Stimulated activated CD4-positive, alpha-beta T cell treated with anti-CD3 and anti-CD28 coated beads, Interleukin-15, amount 100 ng/mL, for 1 hour (primary cell): ENCODE measurements at regions not wholly inside any gene's neighbourhood (a gene's known extent, or its start where the extent isn't known, plus 50 kb on each side); places are given as distances from the start of the nearest gene placed in this dataset.

Experiments used
- DNase-seq, 2 donors: peaks; one replicate each; pipeline ENCODE4 v3.0.0-alpha.2; 2020; ENCODE audit warnings: low read depth in 1 of 2, low spot score in 1 of 2

DNA sequence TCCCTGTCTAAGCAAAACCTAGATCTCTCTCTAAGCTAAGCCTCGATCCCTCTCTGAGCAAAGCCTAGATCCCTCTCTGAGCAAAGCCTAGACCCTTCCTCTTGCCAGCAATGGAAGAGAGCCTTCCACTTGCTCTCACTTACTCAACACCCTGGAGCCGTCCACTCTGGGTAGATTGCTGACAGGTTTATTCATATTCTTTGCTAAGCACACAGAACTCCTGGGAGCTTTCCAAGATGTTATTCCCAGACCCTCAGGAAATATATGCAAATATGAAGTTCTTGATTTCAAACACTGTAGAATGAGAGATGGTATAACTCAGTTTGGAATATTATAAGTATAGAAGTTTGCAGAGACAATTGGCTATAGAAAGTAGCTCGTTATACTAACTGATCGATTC is 503.8 kb upstream of the CELF2 start:
- no peak for DNase-seq

DNA sequence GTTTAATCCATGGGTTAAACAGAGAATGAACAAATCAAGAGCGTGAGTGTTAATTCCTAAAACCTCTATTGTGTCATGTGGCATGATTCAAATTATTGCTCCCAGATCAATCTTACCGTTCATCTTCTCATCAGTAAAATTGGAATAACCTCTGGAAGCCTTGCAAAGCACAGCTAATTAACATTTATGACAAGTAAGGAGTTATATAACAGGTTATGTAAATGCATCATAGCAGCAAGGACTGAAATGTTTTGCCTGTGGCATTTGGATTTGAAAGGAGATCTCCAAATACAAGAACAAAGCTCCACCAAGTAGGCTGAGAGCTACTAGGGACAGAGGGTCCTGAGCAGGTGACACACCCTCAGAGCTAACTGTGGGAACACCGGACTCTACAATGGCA is 502.9 kb upstream of the CELF2 start:
- no peak for DNase-seq

DNA sequence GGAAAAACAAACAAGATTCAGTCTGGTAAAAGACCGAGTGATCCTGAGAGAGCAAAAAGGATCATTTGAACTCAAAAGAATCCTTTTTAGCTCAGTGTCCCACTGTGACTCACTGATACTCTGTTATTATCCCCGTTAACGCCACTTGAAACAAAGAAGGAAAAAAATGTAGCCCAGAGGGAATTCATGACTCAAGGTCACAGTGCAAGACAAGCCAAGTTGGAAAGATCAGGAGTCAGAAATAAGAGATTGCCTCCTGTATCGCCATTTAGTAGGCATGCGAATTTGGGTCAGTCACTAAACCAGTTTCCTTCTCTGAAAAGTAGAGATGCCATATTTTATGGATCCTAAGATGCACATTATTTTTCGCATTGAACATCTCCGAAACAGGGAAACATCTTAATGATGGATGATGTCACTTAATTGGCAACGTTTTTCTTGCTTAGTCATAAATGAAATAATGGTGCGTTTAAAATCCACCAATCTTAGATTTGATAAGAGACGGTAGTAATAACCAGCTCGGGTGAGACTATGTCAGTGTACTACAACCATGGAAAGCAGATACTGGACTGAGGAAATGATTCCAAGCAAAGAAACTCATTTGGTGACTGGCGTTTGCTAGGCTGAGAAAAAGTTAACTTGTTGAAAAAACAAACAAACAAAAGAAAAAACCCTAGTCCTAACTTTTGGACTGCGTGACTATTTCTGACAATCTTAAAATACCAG is 502.0 kb upstream of the CELF2 start:
- no peak for DNase-seq

DNA sequence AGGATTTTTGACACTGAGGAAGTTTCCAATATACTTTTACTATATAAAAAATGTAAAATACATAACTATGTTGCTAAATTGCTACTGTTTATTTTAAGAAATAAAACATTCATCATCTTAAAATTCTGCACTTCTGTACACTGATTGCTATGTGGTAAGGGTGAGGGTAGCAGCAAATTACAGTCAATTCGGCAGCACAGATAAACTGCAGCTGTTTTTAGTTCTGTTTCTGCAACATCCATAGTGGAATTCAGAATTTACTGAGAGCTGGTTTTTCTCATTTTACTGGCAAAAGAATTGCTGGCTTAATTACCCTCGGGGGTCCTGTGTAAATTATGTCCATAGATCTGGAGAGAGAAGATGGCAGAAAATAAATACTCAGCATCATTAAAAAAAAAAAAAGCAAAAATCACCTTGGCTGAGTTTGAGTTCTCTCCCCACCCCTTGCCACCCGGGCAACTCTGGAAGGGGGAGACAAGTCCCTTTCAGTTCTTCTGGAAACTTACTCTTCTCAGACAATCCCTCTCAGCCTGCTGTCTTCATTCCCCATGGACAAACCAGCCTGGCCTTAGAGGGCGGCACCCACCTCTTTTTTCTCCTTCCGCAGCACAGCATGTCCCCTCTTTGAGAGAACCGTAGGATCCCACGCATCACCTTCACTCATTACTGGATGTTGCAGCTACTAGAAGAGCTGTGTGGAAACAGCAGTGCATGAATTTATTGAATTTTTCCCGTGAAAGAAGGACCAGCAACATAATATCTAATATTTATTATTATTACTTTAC is 501.1 kb upstream of the CELF2 start:
- no peak for DNase-seq

DNA sequence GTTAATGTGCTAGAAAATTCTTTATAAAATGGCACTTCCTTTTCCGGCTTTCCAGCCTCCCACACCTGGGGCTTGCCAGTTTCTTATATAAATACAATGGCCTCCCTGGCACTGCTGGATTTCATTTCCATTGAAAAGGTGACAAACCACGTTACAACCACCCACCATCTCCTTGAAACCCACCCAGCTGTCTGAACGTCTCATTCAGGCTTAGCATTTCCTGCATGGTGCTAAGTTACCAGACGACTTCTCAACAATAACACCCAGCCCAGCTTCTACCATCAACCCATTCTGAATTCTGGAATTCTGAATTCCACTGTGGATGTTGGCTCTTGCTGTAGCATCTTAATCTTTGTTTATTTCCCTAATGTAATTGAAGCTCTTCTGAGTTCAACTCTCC is 499.8 kb upstream of the CELF2 start:
- DNase-seq, result no peak

DNA sequence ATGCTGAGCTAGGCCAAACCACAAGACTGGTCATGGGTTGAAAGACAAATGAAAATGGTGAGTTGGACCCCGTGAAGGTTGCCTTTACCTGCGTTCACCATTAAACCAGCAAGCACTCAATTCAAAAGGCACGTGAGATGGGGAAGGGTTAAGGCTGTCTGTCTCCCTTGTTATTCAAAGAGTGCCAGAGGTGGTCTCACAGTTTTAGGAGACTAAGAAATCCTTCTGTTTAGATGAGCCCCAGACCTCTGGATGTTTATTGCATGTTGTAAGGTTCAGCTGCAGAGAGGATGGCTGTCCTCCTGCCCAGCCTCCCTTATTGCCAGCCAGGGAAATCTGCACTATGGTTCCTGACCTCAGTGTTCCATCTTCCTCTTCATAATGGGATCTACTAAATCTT is 498.0 kb upstream of the CELF2 start:
- no peak for DNase-seq

DNA sequence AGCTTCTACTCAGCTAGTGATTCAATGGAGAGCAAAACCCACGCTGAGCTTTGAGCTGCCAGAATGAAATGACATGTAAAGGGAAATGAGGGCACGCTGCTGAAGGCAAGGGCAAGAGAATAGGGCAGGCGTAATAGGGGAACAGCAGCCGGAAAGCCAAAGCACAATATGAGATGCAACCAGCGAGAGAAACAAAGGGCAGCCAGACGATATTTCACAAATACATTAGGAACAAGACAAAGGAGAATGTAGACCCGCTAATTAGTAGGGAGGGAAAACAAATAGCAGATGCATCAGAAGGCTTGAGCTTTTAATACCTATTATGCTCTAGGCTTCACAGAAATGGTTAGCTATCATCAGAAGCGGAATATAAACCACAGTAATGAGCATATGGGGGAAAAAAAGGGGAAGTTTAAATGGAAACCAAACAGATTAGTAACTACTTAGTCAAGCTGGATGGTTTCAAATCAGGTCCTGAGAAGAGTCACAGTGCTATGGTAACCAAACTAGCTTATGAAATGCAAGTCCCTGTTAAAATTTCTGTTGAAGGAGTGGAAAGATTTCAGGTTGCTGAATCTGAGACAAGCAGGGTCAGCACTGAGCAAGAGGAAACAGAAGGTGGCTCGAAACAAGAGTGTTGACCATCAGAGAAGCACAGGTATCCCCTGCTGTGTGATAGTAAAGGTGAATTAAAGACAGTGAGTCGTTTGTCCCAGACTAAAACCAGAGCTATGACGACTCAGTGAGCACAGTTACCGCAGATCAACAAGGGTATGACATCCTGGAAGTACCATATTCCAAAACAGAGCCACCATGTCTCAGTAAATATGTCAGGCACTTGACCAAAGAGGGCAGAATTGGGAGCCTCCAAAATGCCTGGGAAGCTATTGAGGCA is 496.9 kb upstream of the CELF2 start:
- DNase-seq, result no peak

DNA sequence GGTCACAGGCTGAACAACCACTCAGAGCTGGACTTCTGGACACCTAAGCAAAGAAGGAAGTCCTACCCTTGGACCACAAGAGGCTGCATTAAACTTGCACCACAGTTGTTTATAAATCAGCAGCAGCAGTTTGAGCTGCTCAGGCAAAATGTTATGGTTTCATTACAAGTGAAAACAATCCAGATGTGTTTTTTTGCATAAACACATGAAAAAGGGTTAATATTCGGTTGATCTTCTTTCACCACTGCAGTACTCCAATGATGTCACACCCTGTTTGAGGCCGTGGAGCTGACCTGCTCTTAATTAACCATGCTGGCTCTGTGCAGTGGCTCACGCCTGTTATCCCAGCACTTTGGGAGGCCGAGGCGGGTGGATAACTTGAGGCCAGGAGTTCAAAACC is 490.8 kb upstream of the CELF2 start:
- DNase-seq, result no peak

DNA sequence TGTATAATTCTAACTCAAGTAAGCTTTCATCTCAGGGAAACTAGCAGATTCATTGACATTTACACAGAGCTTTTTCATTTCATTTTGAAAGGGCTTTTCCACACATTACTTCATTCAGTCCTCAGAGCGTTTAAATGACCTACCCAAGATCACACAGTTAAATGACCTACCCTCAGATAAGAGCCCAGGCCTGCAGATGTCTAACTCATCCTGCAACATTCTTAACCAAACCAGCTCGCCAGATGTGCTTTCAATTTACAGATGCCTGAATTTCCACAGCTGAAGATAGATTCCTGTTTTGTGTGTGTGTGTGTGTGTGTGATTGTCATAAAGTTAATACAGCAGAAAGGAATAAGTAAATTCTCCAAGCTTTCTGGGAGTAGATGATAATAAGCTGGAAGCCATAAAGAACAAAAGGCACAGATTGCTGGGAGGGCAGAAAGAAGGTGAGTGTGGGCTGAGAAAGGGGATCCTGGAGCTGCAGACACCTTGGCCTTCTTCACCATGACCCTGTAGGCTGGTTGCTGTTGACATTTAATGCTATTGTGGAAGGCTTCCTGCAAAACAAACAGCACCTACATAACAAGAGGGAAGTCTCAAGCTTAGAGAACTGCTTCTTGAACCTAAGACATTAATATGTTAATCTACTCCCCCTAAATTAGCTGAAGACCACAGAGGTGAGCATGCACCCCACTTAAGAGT is 489.7 kb upstream of the CELF2 start:
- DNase-seq, result no peak

DNA sequence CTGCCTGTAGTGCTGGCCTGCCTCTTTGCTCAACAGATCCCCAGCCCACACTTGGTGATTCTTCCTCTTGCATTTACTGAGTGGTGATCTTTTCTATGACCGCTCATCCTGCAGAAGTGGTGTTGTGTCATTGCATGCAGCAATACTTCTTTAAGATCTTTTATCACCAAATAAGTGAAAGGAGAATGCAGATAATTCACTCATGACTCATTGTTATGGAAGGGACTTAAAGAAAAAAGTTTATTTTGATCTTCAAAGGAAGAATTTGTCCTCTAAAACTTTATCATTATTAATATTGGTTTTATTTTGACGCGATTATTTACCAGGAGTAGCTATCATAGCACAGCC is 489.1 kb upstream of the CELF2 start:
- no peak for DNase-seq

DNA sequence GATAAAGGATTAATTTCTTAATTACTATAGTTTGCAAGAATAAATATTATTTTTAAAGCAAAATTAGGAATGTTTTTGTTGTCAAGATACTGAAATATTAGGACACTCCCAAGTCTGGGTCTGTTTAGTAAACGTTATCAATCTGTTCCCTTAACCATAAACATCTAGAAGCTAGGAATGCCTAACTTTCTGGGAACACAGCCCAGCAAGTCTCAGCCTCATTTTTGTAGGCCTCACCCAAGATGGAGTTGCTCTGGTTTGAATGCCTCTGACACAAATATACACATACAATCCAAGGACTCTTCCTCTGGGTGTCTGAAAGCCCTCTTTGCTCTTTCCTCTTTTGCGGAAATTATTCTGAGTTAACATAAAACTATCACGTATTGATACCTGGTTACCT is 487.4 kb upstream of the CELF2 start:
- DNase-seq, result no peak

DNA sequence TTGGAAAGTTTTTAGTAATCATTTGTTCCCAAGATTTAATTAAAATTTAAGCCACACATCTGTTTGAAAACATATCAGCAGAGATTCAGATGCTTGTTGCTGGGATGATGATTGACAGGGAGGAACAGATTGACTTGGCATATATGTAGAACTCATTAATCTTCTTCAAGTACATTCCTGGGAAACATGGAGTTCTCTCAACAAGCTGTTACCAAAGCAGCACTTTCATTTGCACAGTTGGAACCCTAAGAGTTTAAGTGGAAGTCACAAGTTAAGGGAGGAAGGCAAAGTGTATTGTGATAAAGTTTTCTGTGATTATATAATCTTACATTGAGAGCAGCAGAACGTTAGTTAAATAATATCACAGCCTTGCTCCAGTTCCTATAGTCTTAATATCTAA is 485.4 kb upstream of the CELF2 start:
- DNase-seq, result no peak

DNA sequence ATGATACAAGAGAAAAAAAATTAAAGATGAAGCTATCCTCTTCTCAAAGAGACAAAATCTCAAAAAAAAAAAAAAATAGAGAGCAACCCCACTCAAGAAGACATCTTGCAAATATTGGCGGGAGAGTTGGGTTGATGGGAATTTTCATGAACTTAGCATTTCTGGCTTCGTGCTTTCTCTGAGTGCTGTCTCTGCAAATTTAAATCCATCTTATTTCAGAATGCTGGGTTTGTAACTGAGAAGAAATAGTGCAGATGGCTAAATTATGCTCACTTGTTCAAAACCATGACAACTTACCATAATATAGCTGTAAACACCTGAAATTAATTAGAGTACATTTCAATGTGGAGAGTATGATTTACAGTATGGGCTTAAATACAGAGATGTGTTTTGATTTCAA is 484.8 kb upstream of the CELF2 start:
- DNase-seq, result no peak

DNA sequence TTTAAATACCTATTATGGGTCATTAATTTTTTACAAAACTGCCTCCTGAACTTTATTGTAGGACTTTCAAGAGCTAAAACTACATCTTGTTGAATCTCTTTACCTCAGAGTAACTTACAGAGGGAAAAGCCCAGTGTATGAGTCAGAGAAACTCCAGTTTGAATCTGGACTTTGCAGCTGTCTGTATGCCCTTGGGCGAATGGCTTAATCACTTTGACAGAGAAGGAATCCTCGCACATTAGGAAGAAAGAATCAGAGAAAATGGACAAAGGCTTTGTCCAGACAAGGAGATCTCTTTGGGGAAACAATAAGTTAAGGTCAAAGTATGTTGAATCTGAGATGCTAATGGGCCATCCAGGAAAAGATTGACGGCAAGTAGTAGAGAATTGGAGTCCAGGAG is 484.2 kb upstream of the CELF2 start:
- no peak for DNase-seq

DNA sequence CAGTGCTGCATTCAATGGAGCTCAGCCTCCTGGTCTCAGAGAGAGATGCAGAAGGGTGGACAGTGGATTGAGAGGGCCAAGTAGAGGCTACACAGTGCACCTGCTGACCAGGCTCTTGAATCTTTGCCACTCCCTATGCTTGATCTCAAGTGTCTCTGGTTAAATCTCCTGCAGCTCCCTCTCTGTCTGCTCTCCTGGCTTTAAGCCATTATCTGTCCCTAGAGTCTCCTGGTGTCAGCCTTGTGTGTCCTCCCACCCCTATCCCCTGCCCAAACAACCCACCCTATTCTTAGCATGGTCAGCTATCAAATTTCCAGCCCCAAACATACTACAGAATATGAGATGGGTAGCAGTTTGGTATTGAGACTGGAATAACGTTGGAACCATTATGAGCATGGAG is 479.3 kb upstream of the CELF2 start:
- DNase-seq, result no peak

DNA sequence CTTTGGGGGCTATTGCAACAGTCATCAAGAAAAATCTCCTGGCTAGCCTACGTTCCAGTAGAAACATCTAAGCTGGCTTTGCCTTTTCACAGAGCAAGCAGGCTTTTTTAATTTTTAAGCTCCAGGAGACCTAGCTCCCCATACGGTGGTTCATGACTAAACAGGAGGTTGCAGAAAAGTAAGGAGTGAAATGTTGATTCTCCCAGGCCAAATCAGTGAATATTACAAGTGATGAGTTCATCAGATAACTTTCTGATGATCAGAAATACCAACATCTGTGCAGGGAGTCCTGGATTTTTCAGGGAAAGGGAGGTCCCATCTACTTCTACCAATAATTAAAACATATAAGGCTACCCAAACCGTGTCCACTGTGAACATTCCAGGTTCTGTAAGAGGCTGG is 477.3 kb upstream of the CELF2 start:
- no peak for DNase-seq

DNA sequence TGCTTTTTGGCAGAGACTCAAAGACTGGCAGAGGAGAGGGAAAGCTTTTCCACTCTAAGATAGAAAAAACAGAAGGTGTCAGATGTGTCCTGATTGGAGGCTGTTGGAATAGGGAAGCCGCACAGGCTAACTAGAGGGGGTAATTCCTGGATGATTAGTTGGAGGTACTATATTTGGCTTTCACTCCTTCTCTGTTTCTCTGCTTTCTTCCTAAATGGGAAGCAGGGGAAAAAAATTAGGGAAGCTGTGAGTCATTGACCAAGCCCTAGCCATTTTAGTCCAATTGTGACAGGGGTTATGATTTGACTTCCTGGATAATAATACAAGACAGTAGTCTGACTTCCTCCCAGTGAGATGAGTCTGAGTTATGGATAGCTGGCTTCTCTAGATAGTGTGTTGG is 475.2 kb upstream of the CELF2 start:
- DNase-seq, result no peak

DNA sequence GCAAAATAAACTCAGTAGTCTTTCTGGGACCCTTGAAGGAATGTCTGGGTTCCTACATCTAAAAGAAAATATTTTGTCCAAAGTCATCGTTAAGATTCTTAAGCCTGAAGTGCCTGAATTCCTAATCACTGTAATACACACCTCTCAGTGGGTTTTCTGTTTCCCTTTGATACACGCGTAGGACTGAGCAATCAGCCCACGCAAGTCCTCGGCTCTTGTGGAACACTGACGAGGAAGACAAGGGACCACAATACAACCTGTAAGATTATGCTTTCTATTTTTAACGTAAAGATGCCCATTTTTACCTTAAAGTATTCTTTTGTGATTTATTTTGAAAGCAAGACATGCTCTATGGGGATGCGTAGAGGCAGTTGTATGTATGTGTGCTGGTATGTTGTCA is 472.8 kb upstream of the CELF2 start:
- no peak for DNase-seq

DNA sequence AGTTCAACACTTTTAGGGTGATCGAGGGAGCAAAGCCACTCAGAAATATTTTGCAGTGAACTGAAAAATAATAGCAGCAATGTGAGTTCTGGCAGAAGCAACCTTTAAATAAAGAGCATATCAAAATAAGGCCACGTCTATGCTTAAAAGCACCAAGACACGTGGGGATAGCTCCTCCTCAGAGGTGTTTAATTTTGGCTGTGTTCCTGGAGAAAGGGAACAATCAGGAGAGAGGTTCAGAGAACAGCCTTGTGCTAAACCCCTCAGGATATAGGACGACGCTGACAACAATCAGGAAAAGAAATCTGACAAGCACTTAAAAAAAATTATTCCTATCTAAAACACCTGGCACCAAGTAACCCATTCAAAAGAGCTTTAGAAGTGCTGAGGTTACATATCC is 471.9 kb upstream of the CELF2 start:
- DNase-seq, result no peak

DNA sequence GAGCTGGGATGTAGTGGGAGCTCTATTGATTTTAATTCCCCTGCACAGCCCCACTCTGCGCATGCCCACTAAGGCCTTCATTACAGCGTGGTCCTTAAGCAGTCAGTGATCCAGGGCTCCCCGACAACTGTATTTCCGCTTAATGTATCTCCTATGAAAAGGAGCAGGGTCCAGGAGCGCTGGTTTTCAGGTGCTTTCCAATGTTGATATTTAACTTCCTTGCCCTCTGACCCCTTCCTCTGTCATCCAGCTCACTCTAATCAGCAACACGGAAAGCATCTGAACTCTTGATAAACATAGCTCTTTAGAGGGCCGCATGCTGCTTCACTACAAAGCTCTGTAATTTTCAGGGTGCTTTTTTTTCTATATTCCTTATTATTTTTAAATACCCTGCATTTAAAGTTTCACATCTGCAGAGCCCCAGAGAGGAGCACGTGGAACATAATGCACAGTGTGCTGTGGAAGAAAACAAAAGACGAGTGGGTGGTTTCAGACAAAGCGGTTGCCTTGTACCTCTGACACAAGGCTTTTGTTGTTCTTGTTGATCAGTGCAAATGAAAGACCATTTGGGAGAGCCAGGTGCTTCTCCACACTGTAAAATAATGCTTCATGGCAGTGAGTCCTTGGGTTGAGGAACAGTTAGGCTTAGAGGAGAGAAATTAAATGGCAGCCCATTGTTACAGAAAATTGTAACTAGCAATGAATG is 465.9 kb upstream of the CELF2 start:
- DNase-seq, result no peak

DNA sequence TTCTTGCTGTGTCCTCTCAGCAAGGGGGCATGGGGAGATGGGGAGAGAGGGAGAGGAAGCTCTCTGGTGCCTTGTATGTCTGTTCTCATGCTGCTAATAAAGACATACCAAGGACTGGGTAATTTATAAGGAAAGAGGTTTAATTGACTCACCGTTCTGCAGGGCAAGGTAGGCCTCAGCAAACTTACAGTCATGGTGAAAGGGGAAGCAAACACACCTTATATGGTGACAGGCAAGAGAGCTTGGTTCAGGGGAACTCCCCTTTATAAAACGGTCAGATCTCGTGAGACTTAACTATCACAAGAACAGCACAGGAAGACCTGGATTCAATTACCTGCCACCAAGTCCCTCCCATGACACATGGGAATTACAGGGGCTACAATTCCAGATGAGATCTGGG is 464.7 kb upstream of the CELF2 start:
- DNase-seq, result no peak
